ENCODE measurements at regions not wholly inside any gene's neighbourhood (a gene's known extent, or its start where the extent isn't known, plus 50 kb on each side); places are given as distances from the start of the nearest gene placed in this dataset.
"Not testable (repeated sequence)": the region's sequence is repeated elsewhere in the genome, so short reads cannot be mapped to it uniquely, and the experiment has no call there.

DNA sequence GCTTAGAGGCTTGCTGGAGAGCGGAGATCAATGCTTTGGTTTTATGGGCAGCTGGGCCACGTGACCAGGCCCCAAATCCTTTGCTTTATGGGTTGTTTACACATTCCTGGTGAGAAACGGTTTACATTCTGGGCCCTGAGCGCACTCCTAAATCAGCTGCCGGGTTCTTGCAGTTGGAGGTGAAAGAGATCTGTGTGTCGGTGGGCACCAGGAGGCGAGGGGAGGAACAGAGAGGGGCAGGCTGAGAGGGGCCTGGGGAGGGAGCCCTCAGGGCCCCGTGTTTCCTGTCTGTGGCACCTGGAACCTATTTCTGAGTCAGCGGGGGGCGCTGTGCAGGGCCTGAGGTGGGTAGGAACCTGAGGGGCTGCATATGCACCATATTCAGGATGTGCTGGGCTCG, 63.5 kb upstream of the HAND1 start:
- Histone ChIP-seq H3K27ac (ENCODE audit: insufficient read depth, low read length, poor library complexity, severe bottlenecking) (no peak overlapping the region), H3K4me3 (ENCODE audit: low read depth, low read length) (no peak overlapping the region), H3K4me1 (ENCODE audit: control insufficient read depth, insufficient read depth, low read length, poor library complexity, severe bottlenecking) (no peaks in the 10 kb centered on the region), H3K27me3 (ENCODE audit: control insufficient read depth, insufficient read depth, low read length) (no peaks in the 10 kb centered on the region), H3K36me3 (ENCODE audit: control insufficient read depth, insufficient read depth, low read length) (no peaks in the 10 kb centered on the region), H3K9me3 (ENCODE audit: control insufficient read depth in 2 of 2, low read length in 2 of 2) (no peaks in the 10 kb centered on the region)
- ATAC-seq (ENCODE audit: low read depth in 2 of 2) (no peak), DNase-seq (no peak)
- Mint-ChIP-seq H3K36me3 (no peaks in the 10 kb centered on the region), H3K27ac (no peak overlapping the region), H3K9me3 (no peaks in the 10 kb centered on the region), H3K4me1 (no peaks in the 10 kb centered on the region), H3K4me3 (no peak overlapping the region), H3K27me3 (peaks cover 21% of the 10 kb centered on the region)

GRCh38 chr5:154540600-154540999, 62.6 kb upstream of the HAND1 start:
- Mint-ChIP-seq H3K27me3 (peaks cover 19% of the 10 kb centered on the region), H3K4me3 (no peak overlapping the region), H3K27ac (no peak overlapping the region), H3K9me3 (no peaks in the 10 kb centered on the region), H3K36me3 (no peaks in the 10 kb centered on the region), H3K4me1 (no peaks in the 10 kb centered on the region)
- DNase-seq, result no peak
- H3K36me3 ChIP-seq (ENCODE audit: control insufficient read depth, insufficient read depth, low read length), result no peaks in the 10 kb centered on the region
- no peak for ATAC-seq (ENCODE audit: low read depth in 2 of 2)
- no peaks in the 10 kb centered on the region for H3K9me3 ChIP-seq (ENCODE audit: control insufficient read depth in 2 of 2, low read length in 2 of 2)
- H3K4me3 ChIP-seq (ENCODE audit: low read depth, low read length), result no peak overlapping the region
- no peaks in the 10 kb centered on the region for H3K27me3 ChIP-seq (ENCODE audit: control insufficient read depth, insufficient read depth, low read length)
- no peaks in the 10 kb centered on the region for H3K4me1 ChIP-seq (ENCODE audit: control insufficient read depth, insufficient read depth, low read length, poor library complexity, severe bottlenecking)
- H3K27ac ChIP-seq (ENCODE audit: insufficient read depth, low read length, poor library complexity, severe bottlenecking), result no peak overlapping the region

- Mint-ChIP-seq H3K4me1 (no peaks in the 10 kb centered on the region), H3K9me3 (peaks cover 0 to 2% (median 0%) of the 10 kb centered on the region in 7 donors), H3K27me3 (peaks cover 16% of the 10 kb centered on the region), H3K27ac (no peak overlapping the region), H3K36me3 (no peaks in the 10 kb centered on the region), H3K4me3 (no peak overlapping the region)
- no peaks in the 10 kb centered on the region for H3K4me1 ChIP-seq (ENCODE audit: control insufficient read depth, insufficient read depth, low read length, poor library complexity, severe bottlenecking)
- no peaks in the 10 kb centered on the region for H3K27me3 ChIP-seq (ENCODE audit: control insufficient read depth, insufficient read depth, low read length)
- DNase-seq (no peak), ATAC-seq (ENCODE audit: low read depth in 2 of 2) (no peak)
- H3K36me3 ChIP-seq (ENCODE audit: control insufficient read depth, insufficient read depth, low read length), result no peaks in the 10 kb centered on the region
- no peaks in the 10 kb centered on the region for H3K9me3 ChIP-seq (ENCODE audit: control insufficient read depth in 2 of 2, low read length in 2 of 2)
- no peak overlapping the region for H3K4me3 ChIP-seq (ENCODE audit: low read depth, low read length)
- no peak overlapping the region for H3K27ac ChIP-seq (ENCODE audit: insufficient read depth, low read length, poor library complexity, severe bottlenecking)
Observed at GRCh38 chr5:154538492-154538891, 60.5 kb upstream of the HAND1 start.

GRCh38 chr5:154536439-154536838, 58.4 kb upstream of the HAND1 start:
- ATAC-seq (ENCODE audit: low read depth in 2 of 2); H3K4me3 Mint-ChIP-seq; H3K27ac Mint-ChIP-seq; H3K27ac ChIP-seq (ENCODE audit: insufficient read depth, low read length, poor library complexity, severe bottlenecking); H3K36me3 Mint-ChIP-seq; H3K4me1 Mint-ChIP-seq; H3K4me3 ChIP-seq (ENCODE audit: low read depth, low read length); H3K27me3 ChIP-seq (ENCODE audit: control insufficient read depth, insufficient read depth, low read length); H3K4me1 ChIP-seq (ENCODE audit: control insufficient read depth, insufficient read depth, low read length, poor library complexity, severe bottlenecking); DNase-seq; H3K9me3 ChIP-seq (ENCODE audit: control insufficient read depth in 2 of 2, low read length in 2 of 2); H3K9me3 Mint-ChIP-seq; H3K36me3 ChIP-seq (ENCODE audit: control insufficient read depth, insufficient read depth, low read length): not testable (repeated sequence)
- peaks cover 16% of the 10 kb centered on the region for H3K27me3 Mint-ChIP-seq

GRCh38 chr5:154535535-154535934, 57.5 kb upstream of the HAND1 start:
- ATAC-seq (ENCODE audit: low read depth in 2 of 2) (no peak), DNase-seq (no peak)
- H3K4me1 Mint-ChIP-seq, result no peaks in the 10 kb centered on the region
- H3K9me3 ChIP-seq (ENCODE audit: control insufficient read depth in 2 of 2, low read length in 2 of 2), result no peaks in the 10 kb centered on the region
- no peaks in the 10 kb centered on the region for H3K36me3 Mint-ChIP-seq
- no peaks in the 10 kb centered on the region for H3K36me3 ChIP-seq (ENCODE audit: control insufficient read depth, insufficient read depth, low read length)
- H3K9me3 Mint-ChIP-seq, result peaks cover 0 to 5% (median 0%) of the 10 kb centered on the region in 7 donors
- no peaks in the 10 kb centered on the region for H3K27me3 ChIP-seq (ENCODE audit: control insufficient read depth, insufficient read depth, low read length)
- H3K4me3 ChIP-seq (ENCODE audit: low read depth, low read length), result no peak overlapping the region
- peaks cover 16% of the 10 kb centered on the region for H3K27me3 Mint-ChIP-seq
- no peak overlapping the region for H3K4me3 Mint-ChIP-seq
- H3K27ac Mint-ChIP-seq, result no peak overlapping the region
- no peak overlapping the region for H3K27ac ChIP-seq (ENCODE audit: insufficient read depth, low read length, poor library complexity, severe bottlenecking)
- no peaks in the 10 kb centered on the region for H3K4me1 ChIP-seq (ENCODE audit: control insufficient read depth, insufficient read depth, low read length, poor library complexity, severe bottlenecking)

GRCh38 chr5:154534457-154535050, 56.5 kb upstream of the HAND1 start:
- H3K36me3 Mint-ChIP-seq, result no peaks in the 10 kb centered on the region
- no peaks in the 10 kb centered on the region for H3K27me3 ChIP-seq (ENCODE audit: control insufficient read depth, insufficient read depth, low read length)
- H3K4me1 ChIP-seq (ENCODE audit: control insufficient read depth, insufficient read depth, low read length, poor library complexity, severe bottlenecking), result no peaks in the 10 kb centered on the region
- H3K4me3 ChIP-seq (ENCODE audit: low read depth, low read length), result no peak overlapping the region
- H3K36me3 ChIP-seq (ENCODE audit: control insufficient read depth, insufficient read depth, low read length), result no peaks in the 10 kb centered on the region
- H3K4me3 Mint-ChIP-seq, result no peak overlapping the region
- H3K27ac Mint-ChIP-seq, result no peak overlapping the region
- ATAC-seq (ENCODE audit: low read depth in 2 of 2) (no peak), DNase-seq (no peak)
- no peak overlapping the region for H3K27ac ChIP-seq (ENCODE audit: insufficient read depth, low read length, poor library complexity, severe bottlenecking)
- H3K27me3 Mint-ChIP-seq, result peaks cover 16% of the 10 kb centered on the region
- peaks cover 0 to 5% (median 0%) of the 10 kb centered on the region in 7 donors for H3K9me3 Mint-ChIP-seq
- H3K4me1 Mint-ChIP-seq, result no peaks in the 10 kb centered on the region
- no peaks in the 10 kb centered on the region for H3K9me3 ChIP-seq (ENCODE audit: control insufficient read depth in 2 of 2, low read length in 2 of 2)

DNA sequence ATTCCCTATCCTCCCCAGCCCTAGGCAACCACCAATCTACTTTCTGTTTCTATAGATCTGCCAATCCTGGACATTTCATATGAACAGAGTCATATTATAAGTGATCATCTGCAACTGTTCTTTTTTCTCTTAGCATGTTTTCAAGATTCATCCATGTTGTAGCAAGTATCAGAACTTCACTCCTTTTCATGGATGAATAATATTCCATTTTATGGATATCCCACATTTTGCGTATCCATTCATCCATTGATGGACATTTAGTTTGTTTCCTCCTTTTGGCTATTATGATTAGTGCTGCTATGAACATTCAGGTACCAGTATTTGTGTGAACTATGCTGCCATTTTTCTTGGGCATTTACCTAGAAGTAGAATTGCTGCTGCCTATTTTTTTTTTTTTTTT, 51.3 kb upstream of the HAND1 start:
- no peaks in the 10 kb centered on the region for H3K9me3 ChIP-seq (ENCODE audit: control insufficient read depth in 2 of 2, low read length in 2 of 2)
- H3K36me3 Mint-ChIP-seq, result no peaks in the 10 kb centered on the region
- no peak overlapping the region for H3K27ac Mint-ChIP-seq
- no peaks in the 10 kb centered on the region for H3K4me1 ChIP-seq (ENCODE audit: control insufficient read depth, insufficient read depth, low read length, poor library complexity, severe bottlenecking)
- no peaks in the 10 kb centered on the region for H3K4me1 Mint-ChIP-seq
- ATAC-seq (ENCODE audit: low read depth in 2 of 2) (no peak), DNase-seq (no peak)
- H3K4me3 Mint-ChIP-seq, result no peak overlapping the region
- H3K27me3 Mint-ChIP-seq, result peaks cover 21% of the 10 kb centered on the region
- no peak overlapping the region for H3K4me3 ChIP-seq (ENCODE audit: low read depth, low read length)
- no peak overlapping the region for H3K27ac ChIP-seq (ENCODE audit: insufficient read depth, low read length, poor library complexity, severe bottlenecking)
- no peaks in the 10 kb centered on the region for H3K27me3 ChIP-seq (ENCODE audit: control insufficient read depth, insufficient read depth, low read length)
- H3K9me3 Mint-ChIP-seq, result peaks cover 0 to 5% (median 2%) of the 10 kb centered on the region in 7 donors
- no peaks in the 10 kb centered on the region for H3K36me3 ChIP-seq (ENCODE audit: control insufficient read depth, insufficient read depth, low read length)

- H3K36me3 ChIP-seq (ENCODE audit: control insufficient read depth, insufficient read depth, low read length), result no peaks in the 10 kb centered on the region
- no peaks in the 10 kb centered on the region for H3K4me1 Mint-ChIP-seq
- no peaks in the 10 kb centered on the region for H3K4me1 ChIP-seq (ENCODE audit: control insufficient read depth, insufficient read depth, low read length, poor library complexity, severe bottlenecking)
- H3K4me3 ChIP-seq (ENCODE audit: low read depth, low read length), result no peak overlapping the region
- no peak overlapping the region for H3K27ac ChIP-seq (ENCODE audit: insufficient read depth, low read length, poor library complexity, severe bottlenecking)
- DNase-seq (no peak), ATAC-seq (ENCODE audit: low read depth in 2 of 2) (no peak)
- H3K36me3 Mint-ChIP-seq, result no peaks in the 10 kb centered on the region
- H3K9me3 Mint-ChIP-seq, result peaks cover 0 to 3% (median 2%) of the 10 kb centered on the region in 7 donors
- no peaks in the 10 kb centered on the region for H3K9me3 ChIP-seq (ENCODE audit: control insufficient read depth in 2 of 2, low read length in 2 of 2)
- H3K27me3 Mint-ChIP-seq, result peaks cover 33% of the 10 kb centered on the region
- H3K4me3 Mint-ChIP-seq, result no peak overlapping the region
- H3K27ac Mint-ChIP-seq, result no peak overlapping the region
- H3K27me3 ChIP-seq (ENCODE audit: control insufficient read depth, insufficient read depth, low read length), result peaks cover 2% of the 10 kb centered on the region
Observed at GRCh38 chr5:154528005-154528594, 50.1 kb upstream of the HAND1 start.

All from CD4-positive, CD25-positive, alpha-beta regulatory T cell (primary cell).